ENCODE measurements at regions not wholly inside any gene's neighbourhood (a gene's known extent, or its start where the extent isn't known, plus 50 kb on each side); places are given as distances from the start of the nearest gene placed in this dataset.
"Not testable (repeated sequence)": the region's sequence is repeated elsewhere in the genome, so short reads cannot be mapped to it uniquely, and the experiment has no call there.

- no peaks in the 10 kb centered on the region for H3K4me1 ChIP-seq (ENCODE audit: low read length)
- DNase-seq, result no peak
Measured at GRCh38 chr1:100799954-100800612, 80.5 kb downstream of the VCAM1 start.

GRCh38 chr1:100801256-100801655 is 81.7 kb downstream of the VCAM1 start:
- not testable (repeated sequence) for H3K36me3 ChIP-seq (replicated peaks; ENCODE audit: insufficient read depth, low read length); DNase-seq; H3K79me2 ChIP-seq (ENCODE audit: low read length); H3K4me2 ChIP-seq (ENCODE audit: low read depth, low read length); H2AFZ ChIP-seq (ENCODE audit: low read length); H3K4me1 ChIP-seq (ENCODE audit: low read length); H3K4me3 ChIP-seq (ENCODE audit: low read length); H3K9me2 ChIP-seq (replicated peaks; ENCODE audit: insufficient read depth, low read length); H3K27me3 ChIP-seq (replicated peaks; ENCODE audit: insufficient read depth, low read length); H3K9ac ChIP-seq (ENCODE audit: low read length); H3K9me3 ChIP-seq (replicated peaks; ENCODE audit: insufficient read depth, low read length); H3F3A ChIP-seq (ENCODE audit: insufficient read depth, low read length); H3K27ac ChIP-seq (ENCODE audit: low read length); H4K20me1 ChIP-seq (ENCODE audit: insufficient read depth, low read length)

More at GRCh38 chr1:100799954-100800612, 80.5 kb downstream of the VCAM1 start:
- Histone ChIP-seq H3K9me3 (replicated peaks; ENCODE audit: insufficient read depth, low read length) (no peaks in the 10 kb centered on the region), H3K9ac (ENCODE audit: low read length) (no peak overlapping the region), H3K4me2 (ENCODE audit: low read depth, low read length) (no peak overlapping the region), H3K27ac (ENCODE audit: low read length) (no peak overlapping the region), H4K20me1 (ENCODE audit: insufficient read depth, low read length) (no peaks in the 10 kb centered on the region), H3K4me3 (ENCODE audit: low read length) (no peak overlapping the region), H3F3A (ENCODE audit: insufficient read depth, low read length) (no peaks in the 10 kb centered on the region), H3K36me3 (replicated peaks; ENCODE audit: insufficient read depth, low read length) (no peaks in the 10 kb centered on the region), H2AFZ (ENCODE audit: low read length) (no peak overlapping the region), H3K9me2 (replicated peaks; ENCODE audit: insufficient read depth, low read length) (no peaks in the 10 kb centered on the region), H3K79me2 (ENCODE audit: low read length) (no peaks in the 10 kb centered on the region), H3K27me3 (replicated peaks; ENCODE audit: insufficient read depth, low read length) (no peaks in the 10 kb centered on the region)
- TF ChIP-seq EZH2phosphoT487 (IDR thresholded peaks at IDR 0.05; ENCODE audit: low read length) (no peak), CTCF (IDR thresholded peaks at IDR 0.05; ENCODE audit: low read length) (no peak), EZH2 (optimal IDR thresholded peaks at IDR 0.05; ENCODE audit: low read depth, low read length) (no peak)

- not testable (repeated sequence) for H3K27ac ChIP-seq (ENCODE audit: low read length); H3K27me3 ChIP-seq (replicated peaks; ENCODE audit: insufficient read depth, low read length); H3K4me1 ChIP-seq (ENCODE audit: low read length); H3K4me2 ChIP-seq (ENCODE audit: low read depth, low read length); H3K9me3 ChIP-seq (replicated peaks; ENCODE audit: insufficient read depth, low read length); DNase-seq; H4K20me1 ChIP-seq (ENCODE audit: insufficient read depth, low read length); H3K9me2 ChIP-seq (replicated peaks; ENCODE audit: insufficient read depth, low read length); H3K79me2 ChIP-seq (ENCODE audit: low read length); H3K4me3 ChIP-seq (ENCODE audit: low read length); H3F3A ChIP-seq (ENCODE audit: insufficient read depth, low read length); H3K36me3 ChIP-seq (replicated peaks; ENCODE audit: insufficient read depth, low read length); H3K9ac ChIP-seq (ENCODE audit: low read length); H2AFZ ChIP-seq (ENCODE audit: low read length)
Measured at GRCh38 chr1:100803280-100803679, 83.7 kb downstream of the VCAM1 start.

- Histone ChIP-seq H3K9me2 (replicated peaks; ENCODE audit: insufficient read depth, low read length) (no peaks in the 10 kb centered on the region), H3K27ac (ENCODE audit: low read length) (no peak overlapping the region), H3K9me3 (replicated peaks; ENCODE audit: insufficient read depth, low read length) (no peaks in the 10 kb centered on the region), H2AFZ (ENCODE audit: low read length) (no peak overlapping the region), H3K4me1 (ENCODE audit: low read length) (no peaks in the 10 kb centered on the region), H3K4me2 (ENCODE audit: low read depth, low read length) (no peak overlapping the region), H3K79me2 (ENCODE audit: low read length) (no peaks in the 10 kb centered on the region), H3K27me3 (replicated peaks; ENCODE audit: insufficient read depth, low read length) (no peaks in the 10 kb centered on the region), H3F3A (ENCODE audit: insufficient read depth, low read length) (no peaks in the 10 kb centered on the region), H4K20me1 (ENCODE audit: insufficient read depth, low read length) (no peaks in the 10 kb centered on the region), H3K36me3 (replicated peaks; ENCODE audit: insufficient read depth, low read length) (no peaks in the 10 kb centered on the region), H3K9ac (ENCODE audit: low read length) (no peak overlapping the region), H3K4me3 (ENCODE audit: low read length) (no peak overlapping the region)
- no peak for DNase-seq
- TF ChIP-seq CTCF (IDR thresholded peaks at IDR 0.05; ENCODE audit: low read length) (no peak), EZH2 (optimal IDR thresholded peaks at IDR 0.05; ENCODE audit: low read depth, low read length) (no peak), EZH2phosphoT487 (IDR thresholded peaks at IDR 0.05; ENCODE audit: low read length) (no peak)
Measured at GRCh38 chr1:100806601-100807000, 87.1 kb downstream of the VCAM1 start.
